ENCODE measurements at regions not wholly inside any gene's neighbourhood (a gene's known extent, or its start where the extent isn't known, plus 50 kb on each side); places are given as distances from the start of the nearest gene placed in this dataset.
A peak's percentile ranks its signal among the peaks of the same experiment; 100 is the strongest.
"Not testable (repeated sequence)": the region's sequence is repeated elsewhere in the genome, so short reads cannot be mapped to it uniquely, and the experiment has no call there.

DNA sequence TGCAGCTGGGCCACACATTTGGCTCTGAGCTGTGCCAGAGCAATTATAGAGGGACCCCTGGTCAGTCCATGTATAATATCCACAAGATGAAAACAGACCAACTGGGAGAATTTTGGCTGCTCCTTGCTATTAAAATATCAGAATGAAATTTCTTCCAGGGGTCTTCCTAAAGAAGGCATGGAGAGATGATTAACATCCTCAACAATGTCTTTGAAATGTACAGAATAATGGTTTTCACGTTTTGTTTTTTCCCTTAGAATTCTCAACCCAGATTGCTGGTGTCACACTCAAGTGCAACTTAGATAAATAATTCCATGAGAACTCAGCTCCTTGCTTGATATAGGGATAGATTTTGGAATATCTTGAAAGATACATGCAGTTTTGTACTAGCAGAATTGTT is 148.3 kb upstream of the SLC24A2 start:
- DNase-seq (ENCODE audit: low spot score): no peak

DNA sequence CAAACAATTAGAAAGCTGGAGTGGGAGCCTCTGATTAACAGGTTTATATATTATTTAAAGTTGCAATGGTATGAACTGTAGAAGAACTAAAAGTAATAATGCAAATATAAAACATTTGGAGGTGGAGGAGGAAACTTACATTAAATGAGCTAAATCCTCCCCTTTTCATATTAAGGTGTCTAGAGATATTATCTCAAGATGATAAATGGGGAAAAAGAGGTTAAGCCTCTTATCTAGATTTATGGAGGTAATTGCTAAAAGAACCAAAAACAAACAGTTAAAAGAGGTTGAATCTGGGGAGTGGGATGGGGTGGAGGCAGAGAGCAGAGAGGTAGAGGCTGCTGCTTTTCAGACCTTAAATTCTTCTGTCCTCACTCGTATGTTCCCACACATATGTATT is 147.8 kb upstream of the SLC24A2 start:
- DNase-seq (ENCODE audit: low spot score): no peak

DNA sequence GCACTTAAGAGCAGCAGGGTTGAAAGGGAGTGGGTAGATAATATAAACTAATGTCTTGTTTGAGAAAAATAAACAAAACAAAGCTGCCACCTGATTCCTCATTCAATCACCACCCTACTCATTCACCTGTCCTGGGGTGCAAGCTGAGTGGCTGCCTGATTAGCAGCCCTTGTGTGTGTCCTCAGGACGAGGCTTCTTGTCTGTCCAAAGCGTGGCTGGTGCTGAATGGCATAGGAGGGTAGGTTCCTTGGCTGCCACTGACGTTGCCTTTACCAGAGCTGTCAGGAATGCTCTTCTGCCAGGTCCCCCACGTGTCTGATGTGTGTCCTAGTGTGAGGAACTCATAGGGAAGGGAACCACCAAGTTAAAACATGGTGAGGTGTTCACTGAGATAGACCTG is 146.6 kb upstream of the SLC24A2 start:
- no peak for DNase-seq (ENCODE audit: low spot score)

DNA sequence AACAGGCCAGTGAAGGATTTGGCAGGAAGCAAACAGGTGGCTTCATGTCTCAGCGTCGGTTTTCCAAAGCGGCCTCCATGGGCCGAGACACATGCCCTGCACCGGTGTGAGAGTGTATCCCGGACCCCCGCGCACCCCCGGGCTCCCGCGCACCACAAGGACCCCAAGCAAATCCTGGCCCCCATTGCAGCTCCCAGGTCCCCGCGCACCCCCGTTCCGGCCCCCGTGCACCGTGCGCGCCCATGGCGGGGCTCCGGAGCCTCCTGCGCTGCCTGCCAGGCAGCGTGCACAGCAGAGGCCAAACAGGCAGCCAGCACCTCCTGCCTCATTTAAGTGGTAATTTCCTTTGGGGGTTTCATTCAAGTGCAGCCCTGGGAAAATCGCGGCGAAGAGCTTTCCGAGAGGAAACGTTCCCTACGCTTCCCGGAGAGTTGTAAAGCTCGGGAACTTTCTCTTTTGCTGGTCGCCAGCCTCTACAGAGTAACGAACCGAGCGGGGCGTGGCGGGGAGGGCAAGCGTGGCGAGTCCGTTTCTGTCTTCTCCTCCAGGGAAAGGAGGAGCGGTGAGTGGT is 145.5 kb upstream of the SLC24A2 start:
- DNase-seq (ENCODE audit: low spot score): peak; percentile 16

DNA sequence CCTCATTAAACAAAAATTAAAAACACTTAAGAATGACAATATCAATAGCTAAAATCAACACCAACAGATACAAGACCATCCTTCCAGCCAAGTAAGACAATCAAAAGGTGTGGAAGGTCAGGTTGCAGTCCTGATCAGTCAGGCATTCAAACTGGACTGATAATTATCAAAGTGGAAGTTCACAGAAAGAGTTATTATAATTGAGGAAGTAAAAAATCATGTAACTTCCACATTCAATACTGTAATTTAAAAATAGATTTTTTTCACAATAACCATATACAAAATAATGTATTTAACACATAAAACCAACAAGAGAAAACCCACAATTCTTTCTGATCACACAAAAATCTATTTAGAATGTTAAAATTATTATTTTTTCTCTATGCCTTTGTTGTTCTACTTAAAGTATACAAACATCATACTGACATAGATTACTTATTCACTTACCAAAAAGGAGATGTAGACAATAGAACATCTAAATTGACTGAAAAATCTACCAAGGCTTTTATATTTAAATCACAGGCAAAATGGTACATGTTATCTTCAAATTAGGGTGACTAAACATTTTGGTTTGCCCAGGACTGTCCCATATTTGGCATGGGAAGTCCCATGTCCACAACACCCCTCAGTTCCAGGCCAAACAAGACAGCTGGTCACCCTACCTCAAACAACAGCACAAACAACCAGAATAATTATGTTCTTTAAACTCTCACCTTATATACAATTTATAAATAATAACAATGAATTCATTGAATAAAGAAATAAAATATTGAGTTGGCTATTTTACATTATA is 142.5 kb upstream of the SLC24A2 start:
- no peak for DNase-seq (ENCODE audit: low spot score)

DNA sequence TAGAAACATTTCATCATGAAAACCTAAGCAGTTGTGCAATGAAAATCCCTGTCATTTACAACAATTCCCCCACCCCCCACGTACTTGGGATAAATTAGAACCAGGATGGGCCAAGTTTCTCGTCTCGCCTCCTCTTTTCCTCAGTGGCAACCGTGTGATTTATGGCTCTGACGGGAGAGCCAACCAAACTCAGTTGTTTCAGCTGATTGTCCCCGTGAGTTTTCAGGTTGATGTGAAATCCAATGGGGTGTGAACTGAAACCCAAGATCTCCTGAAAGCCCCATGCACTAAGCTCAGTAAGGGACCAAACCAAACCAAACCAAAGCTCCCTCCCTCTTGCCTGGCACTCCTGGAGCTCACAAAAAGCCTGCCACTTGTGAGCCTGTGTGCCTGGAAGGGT is 138.7 kb upstream of the SLC24A2 start:
- no peak for DNase-seq (ENCODE audit: low spot score)

DNA sequence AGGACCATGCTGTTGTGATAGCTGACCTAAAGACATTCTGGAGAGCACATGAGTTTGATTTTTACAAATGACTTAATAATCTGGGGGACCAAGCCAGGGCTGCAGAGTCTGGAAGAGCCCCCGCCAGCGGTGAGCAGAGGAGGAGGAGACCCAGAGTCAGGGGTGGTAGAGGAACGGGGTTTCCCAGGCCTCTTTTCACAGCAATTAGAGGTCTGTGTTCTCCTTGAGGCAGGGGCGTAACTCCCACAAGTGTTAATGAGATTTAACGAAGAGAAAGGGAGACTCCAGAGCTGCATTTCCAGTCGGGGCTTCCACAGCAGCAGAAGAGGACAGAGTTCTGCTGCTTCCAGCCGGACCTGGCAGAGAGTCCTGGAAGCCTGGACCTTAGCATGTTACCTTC is 137.9 kb upstream of the SLC24A2 start:
- no peak for DNase-seq (ENCODE audit: low spot score)

DNA sequence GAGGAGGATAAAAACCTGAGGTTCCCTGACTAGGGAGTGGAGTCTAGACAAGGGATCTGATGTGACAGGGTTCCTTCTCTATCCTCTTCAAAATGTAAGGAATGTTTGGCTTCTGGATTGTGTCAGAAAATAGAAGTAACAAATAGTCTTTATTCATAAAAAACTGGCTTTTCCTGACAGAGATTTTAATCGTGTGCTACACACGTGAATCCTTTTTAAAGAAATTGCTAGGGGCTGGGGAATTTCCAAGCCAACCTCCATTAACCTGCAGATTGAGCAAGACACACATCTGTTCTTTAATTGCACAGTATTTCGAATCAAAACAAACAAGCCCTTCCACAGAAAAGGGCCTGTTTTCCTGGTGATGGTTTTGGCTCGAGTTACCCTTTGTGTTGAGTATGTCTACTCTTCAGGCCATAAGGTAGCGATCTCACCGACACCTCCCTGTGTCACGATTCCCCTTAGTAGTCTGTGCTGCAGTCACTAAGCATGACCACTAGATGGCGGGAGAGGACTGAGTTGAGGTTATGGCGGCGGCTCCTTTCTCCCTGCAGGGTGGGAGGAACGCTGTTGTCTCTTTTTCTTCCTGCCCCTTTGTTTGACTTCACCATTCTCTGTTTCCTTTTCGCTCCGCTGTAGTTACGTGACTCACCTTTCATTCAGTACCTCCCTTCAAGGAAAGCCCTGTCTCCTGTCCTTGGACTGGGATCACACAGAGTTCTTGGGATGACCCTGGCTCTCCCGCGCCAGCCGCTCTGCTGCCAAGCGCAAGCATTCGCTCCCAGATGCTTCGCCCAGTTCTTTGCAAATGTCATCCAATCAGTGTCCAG is 137.1 kb upstream of the SLC24A2 start:
- peak; percentile 69 for DNase-seq (ENCODE audit: low spot score)

DNA sequence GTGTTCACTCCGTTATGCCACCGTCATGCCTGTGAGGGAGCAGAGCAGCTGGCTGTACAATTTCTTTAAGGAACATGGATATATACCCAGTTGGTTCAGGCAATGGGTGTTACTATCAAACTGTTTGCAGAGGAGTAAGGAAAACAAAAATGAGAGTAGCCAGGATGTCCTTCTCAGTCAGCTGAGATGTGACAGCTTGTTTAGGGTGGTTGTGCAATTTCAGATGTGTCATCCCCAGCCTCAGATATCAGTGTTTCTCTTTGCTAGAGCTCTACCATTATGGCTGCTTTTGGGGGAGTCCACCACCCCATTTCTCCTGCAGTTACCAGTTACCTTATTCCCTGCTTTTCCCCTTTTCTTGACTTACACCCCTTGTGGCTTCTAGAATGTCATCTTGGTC is 135.2 kb upstream of the SLC24A2 start:
- no peak for DNase-seq (ENCODE audit: low spot score)

DNA sequence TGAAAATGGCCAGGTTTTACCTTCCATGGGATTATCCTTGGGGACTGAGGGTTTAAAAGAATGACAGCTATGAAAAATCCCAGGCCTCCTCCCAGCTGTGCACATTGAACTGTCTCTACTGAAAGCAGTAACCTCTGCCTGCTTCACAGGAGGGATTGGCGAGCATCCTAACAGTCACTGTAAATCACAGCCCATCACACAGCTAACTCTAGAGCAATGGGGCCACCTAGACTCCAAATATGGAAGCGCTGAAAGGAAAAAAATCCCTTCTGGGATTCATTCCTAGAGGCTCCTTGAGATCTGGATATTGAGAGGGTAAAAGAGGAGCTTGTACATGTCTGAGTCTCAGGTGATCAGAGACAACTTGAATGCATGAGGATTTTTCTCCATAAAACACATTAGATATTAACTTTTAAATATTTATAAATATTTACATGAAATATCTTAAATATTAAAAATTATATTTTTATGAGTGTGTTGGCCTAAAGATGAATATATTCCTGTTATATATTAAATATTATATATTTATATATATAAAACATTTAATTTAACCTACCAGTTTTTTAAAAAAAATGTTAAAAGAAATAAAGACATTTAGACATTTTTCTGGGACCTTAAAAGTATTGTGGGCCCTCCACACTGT is 133.8 kb upstream of the SLC24A2 start:
- no peak for DNase-seq (ENCODE audit: low spot score)

DNA sequence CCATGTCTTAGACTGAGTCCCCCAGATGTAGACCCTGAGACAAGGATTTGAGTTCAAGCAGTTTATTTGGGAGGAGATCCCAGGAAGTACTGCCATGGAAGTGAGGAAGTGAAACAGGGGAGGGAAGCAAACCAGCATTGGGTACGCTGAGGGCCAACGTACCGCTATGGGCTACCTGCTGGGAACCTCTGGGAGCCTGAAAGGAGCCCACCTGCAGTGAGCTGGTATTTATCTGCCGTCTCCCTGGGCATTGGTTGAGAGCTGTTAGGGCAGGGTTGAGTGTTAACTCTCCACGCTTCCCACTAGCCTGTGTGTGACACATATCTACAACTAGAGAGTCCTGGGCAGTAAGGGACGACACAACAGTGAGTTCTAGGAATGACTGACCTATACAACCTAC is 131.6 kb upstream of the SLC24A2 start:
- DNase-seq (ENCODE audit: low spot score): no peak

DNA sequence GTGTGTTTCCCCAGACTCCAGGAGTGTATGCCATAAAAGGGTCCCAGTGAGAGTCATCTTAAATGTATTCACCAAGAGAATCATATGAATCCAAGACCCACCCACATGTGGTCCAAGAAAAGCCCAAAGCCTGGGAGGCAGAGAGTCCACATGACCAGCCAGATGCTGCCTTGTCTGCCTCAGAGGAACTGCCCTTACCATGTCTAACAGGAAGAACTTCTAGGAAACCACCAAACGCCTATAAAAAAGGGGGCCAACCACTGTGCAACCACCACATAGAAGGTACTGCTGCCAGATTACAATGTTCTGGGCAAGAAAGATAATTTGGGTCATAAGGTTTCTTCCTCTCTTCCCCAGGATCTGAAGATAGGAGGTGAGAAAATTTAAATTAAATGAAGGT is 129.8 kb upstream of the SLC24A2 start:
- no peak for DNase-seq (ENCODE audit: low spot score)

DNA sequence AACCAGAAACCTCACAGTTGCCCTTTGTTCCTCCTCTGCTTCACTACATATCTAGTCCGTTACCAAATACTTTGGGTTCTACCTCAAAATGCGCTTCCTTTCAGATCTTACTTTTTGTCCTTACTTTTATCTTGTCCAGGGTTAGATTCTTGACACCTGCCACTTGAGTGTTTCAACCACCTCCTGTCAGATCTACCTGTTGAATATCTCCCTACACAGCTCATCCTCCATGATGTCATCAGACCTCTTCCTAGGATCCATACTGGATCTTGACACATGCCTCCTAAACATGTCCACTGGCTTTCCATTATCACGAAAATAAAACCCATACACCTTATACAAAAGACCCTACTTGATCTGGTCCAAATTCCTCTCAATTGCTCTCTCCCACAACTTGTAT is 125.2 kb upstream of the SLC24A2 start:
- no peak for DNase-seq (ENCODE audit: low spot score)

DNA sequence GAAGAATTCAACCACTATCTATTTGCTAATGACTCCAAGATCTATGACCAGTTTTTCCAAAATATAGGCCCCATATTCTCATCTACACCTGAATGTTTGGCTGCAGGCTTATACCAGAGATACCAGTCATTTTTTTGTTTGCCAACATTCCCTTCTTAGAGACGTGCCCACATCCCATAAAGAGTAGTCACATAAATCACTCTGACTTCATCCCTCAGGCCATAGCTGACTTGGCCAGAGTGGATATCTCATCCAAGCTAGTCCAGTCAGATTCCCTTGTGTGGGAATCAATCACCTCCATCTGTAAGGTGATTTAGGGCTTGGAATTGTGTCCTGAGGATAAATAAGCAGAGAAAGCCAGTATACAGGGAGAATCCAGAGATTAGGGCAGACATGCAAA is 124.3 kb upstream of the SLC24A2 start:
- DNase-seq (ENCODE audit: low spot score): no peak

DNA sequence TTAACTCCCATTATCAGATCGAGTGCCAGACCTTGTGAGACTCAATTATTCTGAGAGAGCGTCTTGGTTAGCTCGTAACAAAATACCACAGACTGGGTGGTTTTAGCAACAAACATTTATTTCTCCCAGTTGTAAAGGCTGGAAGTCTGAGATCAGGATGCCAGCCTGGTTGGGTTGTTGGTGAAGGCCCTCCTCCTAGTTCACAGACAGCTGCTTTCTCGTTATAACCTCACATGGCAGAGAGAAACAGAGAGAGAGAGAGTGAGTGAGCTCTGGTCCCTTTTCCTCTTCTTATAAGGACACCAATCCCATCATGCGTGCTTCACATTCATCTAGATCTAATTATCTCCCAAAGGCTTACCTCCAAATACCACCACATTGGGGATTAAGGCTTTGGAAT is 114.2 kb upstream of the SLC24A2 start:
- no peak for DNase-seq (ENCODE audit: low spot score)

DNA sequence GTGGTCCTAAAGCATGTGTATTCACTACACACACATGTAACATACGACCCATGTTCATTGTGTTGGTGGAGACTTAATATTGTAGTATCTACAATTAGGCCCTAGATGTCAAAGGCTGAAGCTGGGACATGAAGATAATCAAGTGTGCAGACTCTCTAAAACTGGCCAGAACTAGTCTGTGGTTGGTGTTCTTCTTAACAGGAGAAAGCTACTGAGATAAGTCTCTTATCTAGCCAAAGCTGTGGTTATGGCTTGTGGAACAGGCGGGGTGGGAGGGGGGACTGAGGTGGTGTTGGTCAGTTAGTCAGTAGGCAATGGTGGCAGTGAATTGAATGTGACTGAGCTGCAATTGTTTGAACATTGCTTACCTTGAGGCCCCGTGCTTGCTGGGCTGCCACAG is 112.7 kb upstream of the SLC24A2 start:
- no peak for DNase-seq (ENCODE audit: low spot score)

DNA sequence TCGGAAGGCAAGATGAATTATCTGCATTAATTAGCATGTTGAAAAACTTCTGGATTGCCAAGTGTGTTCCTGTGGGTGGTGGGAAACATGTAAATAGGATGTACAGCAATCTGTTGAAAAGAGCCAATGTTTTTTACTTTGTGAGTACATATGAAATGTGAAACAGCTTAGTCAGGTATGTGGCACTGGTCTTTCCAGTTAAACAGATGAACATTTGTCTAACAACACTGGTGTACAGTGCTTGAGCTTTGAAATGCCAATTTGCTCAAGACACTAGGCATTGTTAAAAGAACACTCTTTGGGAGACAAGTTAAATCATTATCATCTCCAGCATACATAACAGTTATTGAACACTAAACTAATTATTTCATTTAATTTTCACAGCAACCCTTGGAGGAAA is 107.3 kb upstream of the SLC24A2 start:
- no peak for DNase-seq (ENCODE audit: low spot score)

DNA sequence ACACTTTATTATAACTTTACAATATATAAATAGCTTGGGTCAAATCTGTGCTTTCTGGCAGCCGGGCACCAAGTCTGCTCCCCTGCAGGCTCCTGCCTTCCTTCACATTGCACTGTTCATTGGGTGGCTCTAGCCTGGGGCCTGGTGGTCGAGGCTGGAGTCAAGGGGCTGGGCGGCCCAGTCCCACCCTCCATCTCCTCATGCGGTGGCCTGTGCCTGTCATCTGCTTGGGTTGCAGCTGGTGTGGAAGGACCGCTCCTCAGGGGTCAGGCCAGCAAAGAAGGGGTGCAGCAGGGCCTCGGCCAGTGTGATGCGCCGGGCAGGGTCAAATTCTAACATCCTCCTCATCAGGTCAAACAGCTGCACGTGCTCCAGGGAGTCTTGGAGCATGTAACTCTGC is 106.7 kb upstream of the SLC24A2 start:
- DNase-seq (ENCODE audit: low spot score): not testable (repeated sequence)

DNA sequence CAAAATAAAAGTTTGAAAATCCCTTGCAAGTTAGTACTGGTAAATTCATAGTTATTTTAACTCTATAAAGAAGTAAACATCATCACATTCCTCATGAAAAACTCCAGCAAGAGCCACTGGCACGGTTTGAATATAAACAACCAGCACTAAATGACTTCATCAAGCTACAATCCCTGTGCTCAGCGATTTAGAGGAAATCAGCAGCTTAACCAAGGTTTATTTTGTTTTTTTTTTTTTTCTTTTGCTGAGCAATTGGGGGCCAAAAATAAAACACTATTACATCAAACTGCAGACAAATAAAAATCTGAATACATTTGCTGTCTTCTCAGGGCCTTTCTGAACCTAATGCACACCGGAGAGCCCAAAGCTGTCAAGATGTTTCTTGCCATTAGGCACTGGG is 106.2 kb upstream of the SLC24A2 start:
- peak; percentile 12 for DNase-seq (ENCODE audit: low spot score)

DNA sequence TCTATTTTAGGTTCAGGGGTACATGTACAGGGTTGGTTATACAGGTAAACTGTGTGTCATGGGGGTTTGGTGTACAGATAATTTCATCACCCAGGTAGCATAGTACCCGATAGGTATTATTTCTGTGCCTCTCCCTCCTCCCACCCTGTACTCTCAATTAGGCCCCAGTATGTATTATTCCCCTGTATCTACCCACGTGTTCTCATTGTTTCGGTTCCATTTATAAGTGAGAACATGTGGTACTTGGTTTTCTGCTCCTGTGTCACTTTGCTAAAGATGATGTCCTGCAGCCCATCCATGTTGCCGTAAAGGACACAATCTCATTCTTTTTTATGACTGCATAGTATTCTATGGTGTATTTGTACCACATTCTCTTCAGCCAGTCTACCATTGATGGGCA is 96.8 kb upstream of the SLC24A2 start:
- DNase-seq (ENCODE audit: low spot score): no peak

DNA sequence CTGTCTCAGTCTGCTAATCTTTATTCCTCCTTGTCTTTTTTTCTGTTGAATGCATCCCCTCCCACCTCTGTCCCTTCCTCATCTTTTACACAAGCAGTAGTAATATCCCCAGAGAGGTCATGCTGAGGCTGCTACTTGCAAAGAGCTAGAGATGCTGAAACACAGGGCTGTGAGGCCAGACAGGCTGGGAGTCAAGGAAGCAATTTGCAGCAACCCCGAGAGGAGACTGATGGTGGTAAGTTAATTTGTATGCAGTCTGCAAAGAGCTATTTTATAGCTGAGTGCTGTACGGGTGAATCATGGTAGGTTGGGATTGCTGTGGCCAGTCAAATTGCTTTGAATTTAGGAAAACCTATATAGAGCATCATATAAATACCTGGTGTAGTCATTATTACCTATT is 90.2 kb upstream of the SLC24A2 start:
- no peak for DNase-seq (ENCODE audit: low spot score)

DNA sequence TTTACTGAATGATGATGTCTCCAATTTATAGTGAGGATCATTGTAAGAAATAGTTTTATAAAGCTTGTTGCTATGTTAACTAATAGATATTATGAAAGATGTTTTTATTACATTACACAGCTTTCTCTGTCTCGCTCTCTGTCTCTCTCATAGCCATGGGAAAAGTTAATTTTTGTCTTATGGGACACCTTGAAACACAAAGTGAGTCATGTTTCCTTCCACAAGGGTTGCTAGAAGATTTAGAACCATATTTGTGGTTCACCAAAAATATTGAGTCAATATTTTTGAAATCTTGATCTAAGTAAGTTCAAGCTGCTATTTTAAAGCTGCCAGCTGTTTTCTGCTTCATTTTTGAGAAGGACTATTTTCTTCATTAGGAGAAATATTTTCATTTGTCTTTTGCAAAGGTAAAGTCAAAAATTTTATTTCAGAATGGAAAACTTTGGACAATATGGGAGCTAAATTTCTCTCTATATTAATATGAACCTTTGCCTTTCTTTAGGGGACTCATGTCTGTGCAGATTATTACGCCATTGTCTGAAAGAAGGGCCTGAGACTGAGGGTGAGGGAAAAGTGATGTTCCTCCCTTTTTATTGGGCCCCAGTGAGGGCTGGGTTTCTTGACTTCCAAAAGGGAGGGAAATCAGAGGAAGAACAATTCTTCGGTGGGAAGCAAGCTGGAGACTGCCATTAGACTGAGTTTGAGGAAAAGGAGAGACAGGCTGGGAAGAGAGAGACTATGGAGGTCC is 87.9 kb upstream of the SLC24A2 start:
- no peak for DNase-seq (ENCODE audit: low spot score)

All from mucosa of gallbladder (tissue), 1 donor.